ENCODE measurements at regions not wholly inside any gene's neighbourhood (a gene's known extent, or its start where the extent isn't known, plus 50 kb on each side); places are given as distances from the start of the nearest gene placed in this dataset.
"Not testable (repeated sequence)": the region's sequence is repeated elsewhere in the genome, so short reads cannot be mapped to it uniquely, and the experiment has no call there.

- H3K36me3 ChIP-seq (ENCODE audit: control insufficient read depth, insufficient read depth, low read length) = not testable (repeated sequence)
These were observed 203.2 kb downstream of the SNCAIP start for GRCh38 chr5:122515210-122515609.

GRCh38 chr5:122515709-122516431 is 203.8 kb downstream of the SNCAIP start:
- no peak overlapping the region for H3K27ac Mint-ChIP-seq
- Histone ChIP-seq H3K4me1 (ENCODE audit: control insufficient read depth, insufficient read depth, low read length, poor library complexity, severe bottlenecking) (no peaks in the 10 kb centered on the region), H3K27me3 (ENCODE audit: control insufficient read depth, insufficient read depth, low read length) (no peaks in the 10 kb centered on the region), H3K9me3 (ENCODE audit: control insufficient read depth in 2 of 2, low read length in 2 of 2) (no peaks in the 10 kb centered on the region), H3K36me3 (ENCODE audit: control insufficient read depth, insufficient read depth, low read length) (no peaks in the 10 kb centered on the region), H3K27ac (ENCODE audit: insufficient read depth, low read length, poor library complexity, severe bottlenecking) (no peak overlapping the region), H3K4me3 (ENCODE audit: low read depth, low read length) (no peak overlapping the region)
- no peak overlapping the region for H3K4me3 Mint-ChIP-seq
- no peaks in the 10 kb centered on the region for H3K36me3 Mint-ChIP-seq
- H3K9me3 Mint-ChIP-seq = peaks cover 0 to 3% (median 0%) of the 10 kb centered on the region in 7 donors
- no peak for ATAC-seq (ENCODE audit: low read depth in 2 of 2)
- DNase-seq = peak in 1 of 3 donors; percentile 4
- no peaks in the 10 kb centered on the region for H3K4me1 Mint-ChIP-seq
- no peaks in the 10 kb centered on the region for H3K27me3 Mint-ChIP-seq

More at GRCh38 chr5:122515210-122515609, 203.2 kb downstream of the SNCAIP start:
- H3K4me3 Mint-ChIP-seq; H3K27me3 Mint-ChIP-seq; DNase-seq; H3K27ac ChIP-seq (ENCODE audit: insufficient read depth, low read length, poor library complexity, severe bottlenecking); H3K4me1 Mint-ChIP-seq; H3K36me3 Mint-ChIP-seq; ATAC-seq (ENCODE audit: low read depth in 2 of 2); H3K27ac Mint-ChIP-seq; H3K9me3 ChIP-seq (ENCODE audit: control insufficient read depth in 2 of 2, low read length in 2 of 2); H3K9me3 Mint-ChIP-seq; H3K4me3 ChIP-seq (ENCODE audit: low read depth, low read length); H3K4me1 ChIP-seq (ENCODE audit: control insufficient read depth, insufficient read depth, low read length, poor library complexity, severe bottlenecking); H3K27me3 ChIP-seq (ENCODE audit: control insufficient read depth, insufficient read depth, low read length): not testable (repeated sequence)

DNA sequence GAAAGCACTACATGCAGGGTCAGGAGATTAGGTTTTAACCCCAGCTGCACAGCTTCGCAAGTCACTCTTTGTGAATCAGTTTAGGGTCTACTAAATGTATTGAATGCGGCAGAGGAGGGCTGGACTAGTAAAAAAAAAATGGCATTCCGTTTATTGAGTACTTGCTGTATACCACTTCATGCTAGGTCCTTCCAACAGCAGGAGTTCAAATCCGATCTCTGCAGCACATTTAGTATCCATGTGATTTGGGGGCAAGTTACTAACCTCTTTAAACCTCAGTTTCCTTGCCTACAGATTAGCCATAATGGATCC is 204.4 kb downstream of the SNCAIP start:
- no peak overlapping the region for H3K4me3 ChIP-seq (ENCODE audit: low read depth, low read length)
- Mint-ChIP-seq H3K27me3 (no peaks in the 10 kb centered on the region), H3K36me3 (no peaks in the 10 kb centered on the region), H3K4me1 (no peaks in the 10 kb centered on the region), H3K4me3 (no peak overlapping the region), H3K27ac (no peak overlapping the region), H3K9me3 (peaks cover 0 to 3% (median 0%) of the 10 kb centered on the region in 7 donors)
- H3K9me3 ChIP-seq (ENCODE audit: control insufficient read depth in 2 of 2, low read length in 2 of 2) = no peaks in the 10 kb centered on the region
- no peak for ATAC-seq (ENCODE audit: low read depth in 2 of 2)
- no peaks in the 10 kb centered on the region for H3K36me3 ChIP-seq (ENCODE audit: control insufficient read depth, insufficient read depth, low read length)
- no peak overlapping the region for H3K27ac ChIP-seq (ENCODE audit: insufficient read depth, low read length, poor library complexity, severe bottlenecking)
- no peak for DNase-seq
- no peaks in the 10 kb centered on the region for H3K27me3 ChIP-seq (ENCODE audit: control insufficient read depth, insufficient read depth, low read length)
- no peaks in the 10 kb centered on the region for H3K4me1 ChIP-seq (ENCODE audit: control insufficient read depth, insufficient read depth, low read length, poor library complexity, severe bottlenecking)

DNA sequence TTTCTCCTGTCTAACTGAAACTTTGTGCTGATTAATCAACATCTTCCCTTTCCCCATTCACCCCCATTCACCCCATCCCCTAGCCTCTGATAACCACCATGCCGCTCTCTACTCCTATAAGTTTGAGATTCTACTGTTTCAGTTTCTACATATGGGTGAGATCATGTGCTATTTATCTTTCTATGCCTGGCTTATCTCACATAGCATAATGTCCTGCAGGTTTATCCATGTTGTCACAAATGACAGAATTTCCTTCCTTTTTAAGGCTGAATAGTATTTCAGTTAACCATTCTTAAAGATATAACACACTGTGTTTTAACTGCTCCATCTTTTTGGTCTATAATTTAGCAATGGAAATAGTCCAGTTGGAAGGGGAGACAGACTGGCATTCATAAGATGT is 205.1 kb downstream of the SNCAIP start:
- H3K27ac ChIP-seq (ENCODE audit: insufficient read depth, low read length, poor library complexity, severe bottlenecking) = no peak overlapping the region
- ATAC-seq (ENCODE audit: low read depth in 2 of 2) (no peak), DNase-seq (no peak)
- no peaks in the 10 kb centered on the region for H3K9me3 ChIP-seq (ENCODE audit: control insufficient read depth in 2 of 2, low read length in 2 of 2)
- Mint-ChIP-seq H3K9me3 (peaks cover 0 to 3% (median 0%) of the 10 kb centered on the region in 7 donors), H3K27ac (no peak overlapping the region), H3K4me3 (no peak overlapping the region), H3K4me1 (no peaks in the 10 kb centered on the region), H3K27me3 (no peaks in the 10 kb centered on the region), H3K36me3 (no peaks in the 10 kb centered on the region)
- no peaks in the 10 kb centered on the region for H3K36me3 ChIP-seq (ENCODE audit: control insufficient read depth, insufficient read depth, low read length)
- no peaks in the 10 kb centered on the region for H3K27me3 ChIP-seq (ENCODE audit: control insufficient read depth, insufficient read depth, low read length)
- no peaks in the 10 kb centered on the region for H3K4me1 ChIP-seq (ENCODE audit: control insufficient read depth, insufficient read depth, low read length, poor library complexity, severe bottlenecking)
- no peak overlapping the region for H3K4me3 ChIP-seq (ENCODE audit: low read depth, low read length)

- no peak for DNase-seq
- peaks cover 0 to 1% (median 0%) of the 10 kb centered on the region in 7 donors for H3K9me3 Mint-ChIP-seq
- Histone ChIP-seq H3K9me3 (ENCODE audit: control insufficient read depth in 2 of 2, low read length in 2 of 2) (no peaks in the 10 kb centered on the region), H3K4me1 (ENCODE audit: control insufficient read depth, insufficient read depth, low read length, poor library complexity, severe bottlenecking) (no peaks in the 10 kb centered on the region), H3K27ac (ENCODE audit: insufficient read depth, low read length, poor library complexity, severe bottlenecking) (no peak overlapping the region), H3K36me3 (ENCODE audit: control insufficient read depth, insufficient read depth, low read length) (no peaks in the 10 kb centered on the region), H3K4me3 (ENCODE audit: low read depth, low read length) (no peak overlapping the region), H3K27me3 (ENCODE audit: control insufficient read depth, insufficient read depth, low read length) (no peaks in the 10 kb centered on the region)
- no peak overlapping the region for H3K27ac Mint-ChIP-seq
- no peak for ATAC-seq (ENCODE audit: low read depth in 2 of 2)
- H3K36me3 Mint-ChIP-seq = no peaks in the 10 kb centered on the region
- H3K27me3 Mint-ChIP-seq = peaks cover 5% of the 10 kb centered on the region
- H3K4me3 Mint-ChIP-seq = no peak overlapping the region
- no peaks in the 10 kb centered on the region for H3K4me1 Mint-ChIP-seq
These were observed 211.7 kb downstream of the SNCAIP start for GRCh38 chr5:122523776-122524175.

GRCh38 chr5:122527547-122527946 is 215.5 kb downstream of the SNCAIP start:
- no peak overlapping the region for H3K4me3 ChIP-seq (ENCODE audit: low read depth, low read length)
- Mint-ChIP-seq H3K27me3 (peaks cover 5% of the 10 kb centered on the region), H3K4me3 (no peak overlapping the region), H3K9me3 (peaks cover 0 to 3% (median 0%) of the 10 kb centered on the region in 7 donors), H3K4me1 (no peaks in the 10 kb centered on the region), H3K27ac (no peak overlapping the region), H3K36me3 (no peaks in the 10 kb centered on the region)
- no peaks in the 10 kb centered on the region for H3K36me3 ChIP-seq (ENCODE audit: control insufficient read depth, insufficient read depth, low read length)
- ATAC-seq (ENCODE audit: low read depth in 2 of 2) (no peak), DNase-seq (no peak)
- H3K27ac ChIP-seq (ENCODE audit: insufficient read depth, low read length, poor library complexity, severe bottlenecking) = no peak overlapping the region
- H3K4me1 ChIP-seq (ENCODE audit: control insufficient read depth, insufficient read depth, low read length, poor library complexity, severe bottlenecking) = no peaks in the 10 kb centered on the region
- H3K27me3 ChIP-seq (ENCODE audit: control insufficient read depth, insufficient read depth, low read length) = no peaks in the 10 kb centered on the region
- H3K9me3 ChIP-seq (ENCODE audit: control insufficient read depth in 2 of 2, low read length in 2 of 2) = no peaks in the 10 kb centered on the region

- no peak overlapping the region for H3K27ac ChIP-seq (ENCODE audit: insufficient read depth, low read length, poor library complexity, severe bottlenecking)
- no peaks in the 10 kb centered on the region for H3K4me1 ChIP-seq (ENCODE audit: control insufficient read depth, insufficient read depth, low read length, poor library complexity, severe bottlenecking)
- DNase-seq (no peak), ATAC-seq (ENCODE audit: low read depth in 2 of 2) (no peak)
- no peaks in the 10 kb centered on the region for H3K4me1 Mint-ChIP-seq
- H3K27ac Mint-ChIP-seq = no peak overlapping the region
- no peaks in the 10 kb centered on the region for H3K9me3 ChIP-seq (ENCODE audit: control insufficient read depth in 2 of 2, low read length in 2 of 2)
- no peak overlapping the region for H3K4me3 ChIP-seq (ENCODE audit: low read depth, low read length)
- no peaks in the 10 kb centered on the region for H3K36me3 Mint-ChIP-seq
- H3K4me3 Mint-ChIP-seq = no peak overlapping the region
- peaks cover 0 to 5% (median 0%) of the 10 kb centered on the region in 7 donors for H3K9me3 Mint-ChIP-seq
- H3K27me3 ChIP-seq (ENCODE audit: control insufficient read depth, insufficient read depth, low read length) = no peaks in the 10 kb centered on the region
- no peaks in the 10 kb centered on the region for H3K27me3 Mint-ChIP-seq
- no peaks in the 10 kb centered on the region for H3K36me3 ChIP-seq (ENCODE audit: control insufficient read depth, insufficient read depth, low read length)
These were observed 220.0 kb downstream of the SNCAIP start for GRCh38 chr5:122532035-122532434.

GRCh38 chr5:122533825-122534224 is 221.8 kb downstream of the SNCAIP start:
- H3K36me3 Mint-ChIP-seq = no peaks in the 10 kb centered on the region
- no peaks in the 10 kb centered on the region for H3K9me3 ChIP-seq (ENCODE audit: control insufficient read depth in 2 of 2, low read length in 2 of 2)
- peaks cover 0 to 5% (median 1%) of the 10 kb centered on the region in 7 donors for H3K9me3 Mint-ChIP-seq
- H3K4me1 ChIP-seq (ENCODE audit: control insufficient read depth, insufficient read depth, low read length, poor library complexity, severe bottlenecking) = no peaks in the 10 kb centered on the region
- ATAC-seq (ENCODE audit: low read depth in 2 of 2) = no peak
- H3K27me3 ChIP-seq (ENCODE audit: control insufficient read depth, insufficient read depth, low read length) = no peaks in the 10 kb centered on the region
- no peak overlapping the region for H3K4me3 Mint-ChIP-seq
- no peak overlapping the region for H3K27ac ChIP-seq (ENCODE audit: insufficient read depth, low read length, poor library complexity, severe bottlenecking)
- no peaks in the 10 kb centered on the region for H3K36me3 ChIP-seq (ENCODE audit: control insufficient read depth, insufficient read depth, low read length)
- no peak overlapping the region for H3K4me3 ChIP-seq (ENCODE audit: low read depth, low read length)
- H3K27me3 Mint-ChIP-seq = no peaks in the 10 kb centered on the region
- no peak for DNase-seq
- H3K27ac Mint-ChIP-seq = no peak overlapping the region
- no peaks in the 10 kb centered on the region for H3K4me1 Mint-ChIP-seq

All from CD4-positive, CD25-positive, alpha-beta regulatory T cell (primary cell).